Stimulated activated CD4-positive, alpha-beta T cell treated with anti-CD3 and anti-CD28 coated beads, Interleukin-15, amount 100 ng/mL, for 48 hours (primary cell): ENCODE measurements at regions not wholly inside any gene's neighbourhood (a gene's known extent, or its start where the extent isn't known, plus 50 kb on each side); places are given as distances from the start of the nearest gene placed in this dataset.
"Not testable (repeated sequence)": the region's sequence is repeated elsewhere in the genome, so short reads cannot be mapped to it uniquely, and the experiment has no call there.

Experiments used
- DNase-seq, 2 donors: peaks; one replicate each; pipeline ENCODE4 v3.0.0-alpha.2; 2020; ENCODE audit warnings: low read depth in 2 of 2

- DNase-seq: no peak
These were observed 58.2 kb downstream of the RPRM start for GRCh38 chr2:153420394-153420793.

DNA sequence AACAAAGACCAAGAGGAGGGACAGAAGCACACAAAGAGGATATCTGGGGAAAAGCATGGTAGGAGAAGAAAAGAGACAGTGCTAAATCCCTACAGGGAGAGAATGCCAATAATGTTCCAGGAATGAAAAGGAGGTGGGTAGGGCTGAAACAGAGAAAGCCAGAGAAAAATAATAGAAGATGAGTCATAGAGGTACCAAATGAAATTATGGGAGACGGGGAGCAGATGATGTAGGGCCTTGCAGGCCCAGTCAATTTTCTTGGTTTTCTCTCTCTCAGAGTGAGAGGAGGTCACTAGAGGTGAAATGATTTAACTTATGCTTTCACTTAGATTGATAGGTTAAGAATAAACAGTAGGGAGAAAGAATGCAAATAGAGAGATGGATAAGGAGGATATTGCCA is 61.5 kb downstream of the RPRM start:
- DNase-seq: no peak

GRCh38 chr2:153416071-153416470 is 62.5 kb downstream of the RPRM start:
- no peak for DNase-seq

DNA sequence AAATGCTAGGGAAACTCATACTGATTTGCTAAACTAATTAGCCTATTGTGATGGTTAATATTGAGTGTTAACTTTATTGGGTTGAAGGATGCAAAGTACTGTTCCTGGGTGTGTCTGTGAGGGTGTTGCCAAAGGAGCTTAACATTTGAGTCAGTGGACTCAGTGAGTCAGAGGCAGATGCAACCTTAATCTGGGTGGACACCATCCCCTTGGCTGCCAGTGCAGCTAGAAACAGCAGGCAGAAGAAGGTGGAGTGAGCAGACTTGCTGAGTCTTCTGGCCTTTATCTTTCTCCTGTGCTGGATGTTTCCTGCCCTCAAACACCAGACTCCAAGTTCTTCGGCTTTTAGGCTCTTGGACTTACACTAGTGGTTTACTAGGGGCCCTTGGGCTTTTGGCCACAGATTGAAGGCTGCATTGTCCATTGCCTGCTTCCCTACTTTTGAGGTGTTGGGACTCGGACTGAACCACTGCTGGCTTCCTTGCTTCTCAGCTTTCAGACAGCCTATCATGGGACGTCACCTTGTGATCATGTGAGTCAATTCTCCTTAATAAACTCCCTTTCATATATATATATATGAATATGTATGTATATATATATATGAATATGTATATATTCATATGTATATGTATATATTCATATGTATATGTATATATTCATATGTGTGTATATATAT is 69.7 kb downstream of the RPRM start:
- no peak for DNase-seq

- DNase-seq: no peak
These were observed 73.4 kb downstream of the RPRM start for GRCh38 chr2:153405196-153405595.

- DNase-seq: no peak
These were observed 73.8 kb downstream of the RPRM start for GRCh38 chr2:153404792-153405191.

GRCh38 chr2:153403940-153404339 is 74.6 kb downstream of the RPRM start:
- no peak for DNase-seq

DNA sequence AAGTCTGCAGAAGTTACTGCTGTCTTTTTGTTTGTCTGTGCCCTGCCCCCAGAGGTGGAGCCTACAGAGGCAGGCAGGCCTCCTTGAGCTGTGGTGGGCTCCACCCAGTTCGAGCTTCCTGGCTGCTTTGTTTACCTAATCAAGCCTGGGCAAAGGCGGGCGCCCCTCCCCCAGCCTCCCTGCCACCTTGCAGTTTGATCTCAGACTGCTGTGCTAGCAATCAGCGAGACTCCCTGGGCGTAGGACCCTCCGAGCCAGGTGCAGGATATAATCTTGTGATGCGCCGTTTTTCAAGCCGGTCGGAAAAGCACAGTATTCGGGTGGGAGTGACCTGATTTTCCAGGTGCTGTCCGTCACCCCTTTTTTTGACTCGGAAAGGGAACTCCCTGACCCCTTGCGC is 75.2 kb downstream of the RPRM start:
- DNase-seq: not testable (repeated sequence)

GRCh38 chr2:153394686-153395085 is 83.9 kb downstream of the RPRM start:
- DNase-seq: no peak

- no peak for DNase-seq
These were observed 84.3 kb downstream of the RPRM start for GRCh38 chr2:153394247-153394646.

DNA sequence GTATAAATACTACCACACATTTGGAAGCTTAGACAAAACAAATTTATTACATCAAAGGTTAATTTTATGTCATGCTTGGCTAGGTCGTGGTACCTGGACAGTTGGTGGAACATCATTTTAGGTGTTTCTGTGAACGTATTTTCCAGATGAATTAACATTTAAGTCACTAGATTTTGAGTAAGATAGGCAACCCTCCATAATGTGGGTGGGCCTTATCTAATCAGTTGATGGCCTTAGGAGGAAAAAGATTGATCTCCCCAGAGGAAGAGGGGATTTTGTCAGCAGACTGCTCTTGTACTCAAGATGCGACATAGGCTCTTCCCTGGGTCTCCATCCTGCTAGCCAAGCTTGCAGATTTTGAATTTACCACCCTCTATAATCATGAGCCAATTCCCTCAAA is 85.0 kb downstream of the RPRM start:
- no peak for DNase-seq

- no peak for DNase-seq
These were observed 87.4 kb downstream of the RPRM start for GRCh38 chr2:153391131-153391530.

DNA sequence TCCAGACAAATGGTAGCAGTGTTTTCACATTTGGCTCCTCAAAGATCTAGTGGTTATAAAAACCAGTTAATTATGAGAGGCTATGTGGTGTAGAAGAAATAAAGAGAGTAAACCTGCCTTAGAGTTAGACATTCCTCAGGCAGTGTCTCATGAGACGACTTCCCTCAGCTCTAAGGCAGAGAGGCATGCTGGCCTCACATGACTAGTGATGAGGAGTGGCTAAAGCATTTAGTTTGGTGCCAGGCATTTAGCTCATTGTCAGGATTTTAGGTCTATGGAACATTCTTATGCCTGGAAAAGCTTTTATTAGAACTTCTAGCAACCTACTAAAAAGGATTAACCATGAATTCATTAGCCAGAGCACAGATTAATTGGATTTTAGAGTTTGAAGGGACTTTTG is 90.3 kb downstream of the RPRM start:
- no peak for DNase-seq

DNA sequence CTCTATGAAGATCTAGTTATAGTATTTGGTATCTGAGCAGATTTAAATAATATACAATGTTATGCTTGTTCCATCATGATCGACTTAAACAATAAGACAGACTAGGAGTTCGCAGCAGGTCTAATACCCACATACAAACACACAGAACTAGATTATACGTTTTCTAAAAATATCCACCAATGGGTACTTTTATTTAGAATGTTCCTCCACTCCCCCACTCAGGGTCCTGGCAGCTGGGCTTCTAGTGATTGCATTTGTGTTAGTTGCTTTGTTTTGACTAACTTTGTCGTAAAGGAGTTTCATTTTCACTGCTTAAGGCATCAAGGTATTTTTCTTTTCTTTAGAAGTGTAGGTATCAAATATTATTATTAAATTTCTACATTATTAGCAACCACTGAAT is 91.4 kb downstream of the RPRM start:
- DNase-seq: no peak

GRCh38 chr2:153386481-153386897 is 92.1 kb downstream of the RPRM start:
- DNase-seq: no peak

DNA sequence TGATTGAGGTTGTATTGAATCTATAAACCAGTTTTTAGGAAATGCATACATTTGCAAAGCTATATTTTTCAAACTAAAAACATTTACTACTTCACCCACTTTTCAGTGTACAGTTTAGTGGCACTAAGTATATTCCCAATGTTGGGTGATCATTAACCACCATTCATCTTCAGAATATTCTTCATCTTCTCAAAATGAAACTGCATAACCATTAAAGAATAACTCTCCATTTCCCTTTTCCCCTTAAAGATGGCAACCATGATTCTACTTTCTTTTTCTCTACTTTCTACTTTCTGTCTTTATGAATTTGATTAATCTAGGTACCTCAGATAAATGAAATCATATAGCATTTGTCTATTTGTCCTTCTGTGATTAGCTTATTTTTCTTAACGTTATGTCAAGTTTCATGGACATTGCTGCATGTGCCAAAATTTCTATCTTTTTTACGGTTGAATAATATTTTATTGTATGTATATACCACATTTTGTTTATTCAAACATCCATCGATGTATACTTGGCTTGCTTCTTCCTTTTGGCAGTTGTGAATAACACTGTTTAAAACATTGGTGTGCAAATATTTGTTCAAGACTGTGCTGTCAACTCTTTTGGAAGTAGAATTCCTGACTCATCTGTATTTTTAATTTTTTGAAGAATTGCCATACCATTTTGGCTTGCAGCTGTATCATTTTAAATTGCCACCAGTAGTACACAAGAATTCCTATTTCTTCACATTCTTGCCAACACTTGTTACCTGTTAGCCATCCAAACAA is 104.9 kb downstream of the RPRM start:
- no peak for DNase-seq

GRCh38 chr2:153360239-153360638 is 118.3 kb downstream of the RPRM start:
- no peak for DNase-seq

DNA sequence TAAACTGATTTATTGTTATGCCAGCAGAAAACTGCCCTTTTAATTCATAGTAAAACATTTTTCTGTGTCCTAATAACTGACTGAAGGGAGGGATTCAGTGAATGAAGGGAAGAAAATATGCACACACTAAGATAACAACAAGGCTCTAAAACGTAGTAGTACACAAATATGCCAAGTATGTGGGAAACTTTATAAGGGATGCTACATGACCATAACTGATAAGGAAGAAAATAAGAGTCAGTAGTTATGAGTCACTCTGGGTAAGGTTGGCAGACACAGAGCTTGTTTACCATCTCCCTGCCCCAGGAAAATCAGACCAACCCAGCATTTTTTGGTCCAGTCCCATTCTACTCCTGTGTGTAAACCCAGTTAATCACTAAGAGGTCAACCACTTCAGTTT is 124.2 kb downstream of the RPRM start:
- DNase-seq: no peak

GRCh38 chr2:153349603-153350002 is 129.0 kb downstream of the RPRM start:
- no peak for DNase-seq

DNA sequence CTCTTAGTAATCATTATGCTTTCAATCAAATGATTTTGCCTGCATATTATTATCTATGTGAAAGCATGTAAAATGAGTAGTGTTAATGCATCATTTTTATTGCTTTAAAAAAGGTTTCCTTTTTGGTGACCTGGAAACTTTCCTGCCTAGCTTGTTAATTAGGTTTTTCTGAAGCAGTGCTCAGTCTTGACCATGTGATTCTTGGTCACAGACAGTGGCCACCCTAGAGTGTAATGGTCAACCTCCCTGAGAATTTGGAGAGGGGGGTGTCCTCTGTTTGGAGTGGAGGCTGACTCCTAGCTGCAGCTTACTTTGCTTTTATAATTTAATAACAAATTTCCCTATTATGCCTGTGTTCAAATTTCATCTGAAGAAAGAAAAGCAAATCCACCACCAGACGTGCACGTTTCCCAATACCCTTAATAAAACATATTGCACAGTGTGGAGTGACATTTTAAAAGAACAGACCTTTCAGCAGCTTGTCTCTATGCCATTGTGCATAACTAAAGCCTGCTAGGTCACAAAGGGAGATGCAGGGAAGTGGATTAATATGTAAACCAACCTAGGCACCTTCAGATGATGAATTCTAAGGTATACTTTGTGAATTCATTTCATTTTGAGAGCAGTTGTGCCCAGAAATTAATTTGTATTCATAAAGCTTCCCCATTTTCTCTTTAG is 130.6 kb downstream of the RPRM start:
- DNase-seq: no peak

DNA sequence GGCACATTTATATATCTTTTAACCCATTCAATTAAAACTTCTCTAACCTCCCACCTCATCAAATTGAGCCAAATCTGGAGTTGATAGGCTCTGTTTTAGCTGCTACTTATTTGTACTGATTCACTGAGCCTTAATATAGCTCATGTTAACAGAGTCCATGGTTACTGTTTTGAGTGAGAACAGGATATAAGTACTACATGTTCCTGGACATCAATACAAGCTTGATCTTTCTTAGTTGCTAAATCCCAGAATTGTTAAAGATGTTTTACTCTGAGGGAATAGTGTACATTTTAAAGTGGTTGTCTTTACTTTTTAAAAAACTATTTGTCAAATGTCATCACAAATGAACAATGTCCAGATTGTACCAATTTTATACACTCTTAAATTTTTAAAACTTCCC is 157.7 kb downstream of the RPRM start:
- no peak for DNase-seq

GRCh38 chr2:153311432-153311831 is 167.1 kb downstream of the RPRM start:
- DNase-seq: no peak

- no peak for DNase-seq
These were observed 170.1 kb downstream of the RPRM start for GRCh38 chr2:153308466-153308865.
